Uterus (tissue), 3 donors: ENCODE measurements at regions not wholly inside any gene's neighbourhood (a gene's known extent, or its start where the extent isn't known, plus 50 kb on each side); places are given as distances from the start of the nearest gene placed in this dataset.

Experiments used
- DNase-seq, 2 donors: peaks; one replicate each; pipeline ENCODE4 v3.0.0-alpha.2; 2019 to 2020
- H3K27ac ChIP-seq, 2 donors: fragments of 200-600 bp; sonication (generic); 1 replicate in 1 of 2; 2 replicates in 1 of 2; pipeline ENCODE4 v1.5.1; 2016 to 2018
- H3K27me3 ChIP-seq, 2 donors: fragments of 200-600 bp; sonication (generic); one replicate each; pipeline ENCODE4 v1.5.1; 2018 to 2019; ENCODE audit warnings: control low read depth in 1 of 2
- H3K36me3 ChIP-seq, 2 donors: fragments of 200-600 bp; sonication (generic); one replicate each; pipeline ENCODE4 v1.5.1; 2019; ENCODE audit warnings: control low read depth in 1 of 2
- H3K4me1 ChIP-seq, 2 donors: fragments of 200-600 bp; sonication (generic); one replicate each; pipeline ENCODE4 v1.5.1; 2018 to 2019; ENCODE audit warnings: control low read depth in 1 of 2
- H3K4me3 ChIP-seq, 2 donors: fragments of 200-600 bp; sonication (generic); 1 replicate in 1 of 2; 2 replicates in 1 of 2; pipeline ENCODE4 v1.5.1; 2018 to 2019; ENCODE audit warnings: mild to moderate bottlenecking in 1 of 2
- H3K9me3 ChIP-seq, 2 donors: fragments of 200-600 bp; sonication (generic); one replicate each; pipeline ENCODE4 v1.5.1; 2019; ENCODE audit warnings: control low read depth in 1 of 2
- POLR2A ChIP-seq, 2 donors: fragments of 450-650 bp; IDR thresholded peaks; one replicate each; pipeline ENCODE4 v1.6.1; 2016; ENCODE audit warnings: antibody characterized with exemption in 2 of 2, mild to moderate bottlenecking in 1 of 2, moderate library complexity in 1 of 2
- intact Hi-C: fragments of 100-400 bp; cut with DNase I; formaldehyde crosslinking; loops from one replicate; pipeline ENCODE4 v1.15.1; 2023; ENCODE audit warnings: low total_unique reads
- TF ChIP-seq, protein P1 (sequence below), 4 experiments: fragments of 200-600 bp in 2 of 4; fragments of 450-650 bp in 2 of 4; sonication (generic) in 2 of 4; IDR thresholded peaks; one replicate each; pipeline ENCODE4 v1.5.1; 2016 to 2019; ENCODE audit warnings: antibody characterized with exemption in 4 of 4, mild to moderate bottlenecking in 2 of 4, moderate library complexity in 1 of 4
- donor health status: DM: yes; HTN: yes; CAD: no.

DNA sequence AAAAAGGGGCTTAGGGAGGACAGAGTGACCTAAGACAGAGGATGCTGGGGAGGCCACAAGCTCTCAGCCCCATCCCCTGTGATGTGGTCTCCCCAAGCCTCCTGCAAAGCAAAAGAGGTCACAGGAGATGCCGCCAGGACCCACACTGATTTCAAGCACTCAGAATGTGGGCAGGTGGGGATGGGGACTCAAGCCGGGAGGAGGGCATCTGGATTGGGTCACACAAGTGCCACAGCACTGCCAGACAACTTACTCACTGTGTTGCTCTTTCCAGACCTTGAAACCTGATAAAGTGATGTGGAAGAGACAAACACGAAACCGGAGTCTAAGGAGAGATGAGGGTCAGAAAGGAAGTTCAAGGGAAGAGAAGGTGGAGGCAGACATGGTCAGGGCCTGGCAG is 95.7 kb downstream of the TTC32 start:
- Histone ChIP-seq H3K36me3 (no peaks in the 10 kb centered on the region), H3K9me3 (no peaks in the 10 kb centered on the region), H3K27ac (no peak overlapping the region), H3K4me3 (no peak overlapping the region), H3K4me1 (peaks cover 0 to 8% of the 10 kb centered on the region in 2 donors), H3K27me3 (no peaks in the 10 kb centered on the region)
- TF ChIP-seq, protein P1, sequence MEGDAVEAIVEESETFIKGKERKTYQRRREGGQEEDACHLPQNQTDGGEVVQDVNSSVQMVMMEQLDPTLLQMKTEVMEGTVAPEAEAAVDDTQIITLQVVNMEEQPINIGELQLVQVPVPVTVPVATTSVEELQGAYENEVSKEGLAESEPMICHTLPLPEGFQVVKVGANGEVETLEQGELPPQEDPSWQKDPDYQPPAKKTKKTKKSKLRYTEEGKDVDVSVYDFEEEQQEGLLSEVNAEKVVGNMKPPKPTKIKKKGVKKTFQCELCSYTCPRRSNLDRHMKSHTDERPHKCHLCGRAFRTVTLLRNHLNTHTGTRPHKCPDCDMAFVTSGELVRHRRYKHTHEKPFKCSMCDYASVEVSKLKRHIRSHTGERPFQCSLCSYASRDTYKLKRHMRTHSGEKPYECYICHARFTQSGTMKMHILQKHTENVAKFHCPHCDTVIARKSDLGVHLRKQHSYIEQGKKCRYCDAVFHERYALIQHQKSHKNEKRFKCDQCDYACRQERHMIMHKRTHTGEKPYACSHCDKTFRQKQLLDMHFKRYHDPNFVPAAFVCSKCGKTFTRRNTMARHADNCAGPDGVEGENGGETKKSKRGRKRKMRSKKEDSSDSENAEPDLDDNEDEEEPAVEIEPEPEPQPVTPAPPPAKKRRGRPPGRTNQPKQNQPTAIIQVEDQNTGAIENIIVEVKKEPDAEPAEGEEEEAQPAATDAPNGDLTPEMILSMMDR (IDR thresholded peaks at IDR 0.05), result no peak
- TF ChIP-seq POLR2A (IDR thresholded peaks at IDR 0.05), result no peak
- no peak for DNase-seq
- intact Hi-C loops, result no loop called here

DNA sequence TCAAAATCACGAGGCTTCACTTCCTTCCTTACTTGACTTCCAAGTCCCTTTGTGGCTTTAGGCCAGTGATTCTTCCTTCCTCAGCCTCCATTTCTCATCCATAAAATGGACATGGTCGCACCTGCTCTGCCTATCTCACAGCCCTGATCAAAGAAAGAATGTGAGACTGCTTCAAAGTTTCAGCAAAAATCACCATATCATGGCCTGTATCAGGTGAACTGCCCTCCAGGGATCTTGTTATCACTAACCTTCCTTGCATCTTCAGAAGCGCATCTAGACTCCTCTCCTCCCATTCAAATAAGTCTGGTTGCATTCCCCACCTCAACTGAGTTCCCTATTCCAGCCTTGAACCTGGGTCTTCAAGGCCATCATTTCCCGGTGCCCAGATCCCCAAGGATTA is 96.5 kb downstream of the TTC32 start:
- Histone ChIP-seq H3K4me1 (peaks cover 0 to 8% of the 10 kb centered on the region in 2 donors), H3K27me3 (no peaks in the 10 kb centered on the region), H3K36me3 (no peaks in the 10 kb centered on the region), H3K4me3 (no peak overlapping the region), H3K27ac (no peak overlapping the region), H3K9me3 (no peaks in the 10 kb centered on the region)
- no peak for TF ChIP-seq POLR2A (IDR thresholded peaks at IDR 0.05)
- TF ChIP-seq, protein P1 (IDR thresholded peaks at IDR 0.05), result no peak
- intact Hi-C loops, result no loop called here
- DNase-seq, result no peak

DNA sequence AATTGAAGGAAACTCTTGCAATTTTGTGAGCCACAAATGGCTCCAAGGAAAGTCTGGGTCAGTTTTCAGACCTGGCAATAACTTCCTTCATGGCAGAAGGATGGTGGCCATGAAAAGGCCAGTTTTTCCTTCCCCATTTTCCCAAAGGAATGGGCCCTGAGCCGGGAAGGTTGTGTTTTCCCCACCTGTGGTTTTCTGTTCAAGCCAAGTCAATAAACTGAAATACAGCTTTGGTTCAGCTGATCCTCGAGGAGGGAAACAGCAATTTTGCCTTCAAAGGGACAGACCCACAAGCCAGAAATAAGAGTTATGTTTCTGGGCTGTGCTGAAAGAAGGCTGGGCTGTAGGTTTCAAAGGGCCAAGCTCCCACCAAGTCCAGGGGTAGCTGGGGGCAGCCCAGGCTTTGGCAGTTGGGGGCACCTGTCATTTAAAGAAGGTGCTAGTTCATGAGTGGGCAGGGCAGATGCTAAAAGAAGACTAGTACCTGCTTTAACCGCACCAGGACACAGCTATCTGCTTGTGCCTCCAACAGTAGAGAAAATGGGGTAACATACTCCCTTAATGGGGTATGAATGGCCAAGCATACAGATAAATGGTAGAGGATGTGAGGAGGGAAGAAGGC is 97.0 kb downstream of the TTC32 start:
- H3K27ac ChIP-seq, result no peak overlapping the region
- H3K27me3 ChIP-seq, result no peaks in the 10 kb centered on the region
- no peaks in the 10 kb centered on the region for H3K36me3 ChIP-seq
- H3K4me3 ChIP-seq, result no peak overlapping the region
- no peak for TF ChIP-seq POLR2A (IDR thresholded peaks at IDR 0.05)
- TF ChIP-seq, protein P1 (IDR thresholded peaks at IDR 0.05), result no peak
- peaks cover 0 to 8% of the 10 kb centered on the region in 2 donors for H3K4me1 ChIP-seq
- intact Hi-C loops, result no loop called here
- no peaks in the 10 kb centered on the region for H3K9me3 ChIP-seq
- DNase-seq, result no peak

DNA sequence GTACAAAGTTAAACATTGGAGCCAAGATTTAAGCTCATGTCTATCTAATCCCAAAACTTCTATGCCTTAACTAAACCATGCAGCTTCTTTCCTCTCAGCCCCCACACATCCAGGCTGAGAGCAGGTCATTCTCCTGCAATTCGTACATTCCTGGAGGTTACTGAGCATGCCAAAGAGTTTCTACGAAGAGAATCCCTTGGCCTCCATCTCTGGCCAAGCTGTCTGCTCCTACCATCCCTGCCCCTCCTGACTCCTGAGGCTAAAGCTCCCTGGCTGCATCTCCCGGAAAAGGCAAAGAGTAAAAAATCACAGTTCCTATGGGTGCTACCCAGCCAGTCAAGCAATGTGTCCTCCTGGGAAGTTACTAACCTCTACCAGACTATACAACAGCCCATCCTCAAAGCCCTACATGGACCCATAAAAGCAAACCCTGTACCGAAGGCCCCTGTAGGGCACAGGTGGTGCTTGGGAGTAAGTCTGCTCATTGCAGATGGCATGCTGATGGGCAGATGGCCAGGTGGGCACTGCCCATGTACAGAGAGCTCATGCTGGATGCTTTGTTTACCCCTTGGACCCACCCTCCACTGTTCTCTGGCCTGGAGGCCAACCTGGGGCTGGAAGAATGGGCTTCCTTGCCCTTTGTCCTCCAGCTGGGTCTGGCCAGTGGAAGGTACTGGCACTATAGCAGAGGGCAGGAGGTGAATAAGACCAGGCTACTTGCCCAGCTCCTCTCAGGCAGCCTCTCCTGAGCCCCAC is 99.5 kb downstream of the TTC32 start:
- H3K4me3 ChIP-seq, result no peak overlapping the region
- H3K27ac ChIP-seq, result peak overlapping the region in 1 of 2 donors; percentile 36
- no peaks in the 10 kb centered on the region for H3K9me3 ChIP-seq
- no peak for DNase-seq
- intact Hi-C loops, result no loop called here
- H3K36me3 ChIP-seq, result no peaks in the 10 kb centered on the region
- H3K4me1 ChIP-seq, result peaks cover 0 to 8% of the 10 kb centered on the region in 2 donors
- TF ChIP-seq, protein P1 (IDR thresholded peaks at IDR 0.05), result no peak
- no peak for TF ChIP-seq POLR2A (IDR thresholded peaks at IDR 0.05)
- H3K27me3 ChIP-seq, result no peaks in the 10 kb centered on the region

DNA sequence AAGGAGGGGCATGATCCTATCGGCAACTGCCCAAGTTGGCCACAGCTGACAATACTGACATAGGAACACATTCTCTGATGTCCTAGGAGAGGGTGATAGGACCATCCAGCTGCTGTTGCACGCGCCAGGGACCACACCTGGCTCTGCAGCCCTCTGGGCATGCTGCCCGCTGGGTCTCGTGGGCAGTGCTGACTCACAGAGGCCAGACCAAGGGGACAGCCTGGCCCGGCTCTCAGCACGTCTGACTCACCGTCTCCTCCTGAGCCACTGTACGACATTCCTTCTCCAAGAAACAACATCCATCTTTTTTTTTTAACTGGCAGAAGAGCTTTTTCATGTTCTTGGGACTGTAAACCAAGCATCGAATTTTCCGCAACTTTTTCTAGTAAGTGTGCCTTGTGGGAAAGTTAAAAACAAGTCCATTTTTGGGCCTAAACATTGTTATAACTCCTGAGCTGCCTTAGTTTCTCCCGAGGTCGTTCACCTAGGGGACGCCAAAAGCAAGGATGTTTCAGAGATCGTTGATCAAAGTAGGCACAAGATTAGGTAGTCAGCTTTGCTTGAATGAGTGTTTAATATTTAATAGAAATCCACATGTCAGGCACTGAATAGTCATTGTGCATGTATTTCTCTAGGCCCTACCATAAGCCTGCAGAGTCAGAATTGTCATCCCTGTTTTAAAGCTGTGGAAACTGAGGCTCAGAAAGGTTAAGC is 100.3 kb downstream of the TTC32 start:
- intact Hi-C loops, result no loop called here
- Histone ChIP-seq H3K36me3 (no peaks in the 10 kb centered on the region), H3K27me3 (no peaks in the 10 kb centered on the region), H3K27ac (peak overlapping the region in 1 of 2 donors; percentile 50), H3K9me3 (no peaks in the 10 kb centered on the region), H3K4me3 (no peak overlapping the region), H3K4me1 (peaks cover 0 to 8% of the 10 kb centered on the region in 2 donors)
- no peak for TF ChIP-seq POLR2A (IDR thresholded peaks at IDR 0.05)
- TF ChIP-seq, protein P1 (IDR thresholded peaks at IDR 0.05), result no peak
- peak; percentile 80 to 87 for DNase-seq
